ENCODE measurements at regions not wholly inside any gene's neighbourhood (a gene's known extent, or its start where the extent isn't known, plus 50 kb on each side); places are given as distances from the start of the nearest gene placed in this dataset.

- no peak for DNase-seq (ENCODE audit: low read depth in 6 of 9, low spot score in 9 of 9)
- no peaks in the 10 kb centered on the region for H3K27me3 ChIP-seq (ENCODE audit: control insufficient read depth in 2 of 2, insufficient read depth in 1 of 2, low read length in 1 of 2)
- 98% methylated on average over 2 of the region's 2 CpGs for WGBS
- H3K4me1 ChIP-seq (ENCODE audit: control insufficient read depth in 2 of 2, insufficient read depth in 2 of 2, low read length in 2 of 2), result no peaks in the 10 kb centered on the region
- H3K9me3 ChIP-seq (ENCODE audit: control insufficient read depth in 2 of 2, insufficient read depth in 1 of 2, low read length in 1 of 2), result no peaks in the 10 kb centered on the region
- H3K4me3 ChIP-seq (ENCODE audit: low read length in 2 of 2), result no peak overlapping the region
- no peak overlapping the region for H3K27ac ChIP-seq (ENCODE audit: low read depth in 1 of 2, low read length in 1 of 2)
- H3K36me3 ChIP-seq (ENCODE audit: control insufficient read depth in 2 of 2, insufficient read depth in 2 of 2, low read length in 1 of 2), result no peaks in the 10 kb centered on the region
Measured at GRCh38 chr2:64392529-64392928, 61.4 kb upstream of the LGALSL start.

DNA sequence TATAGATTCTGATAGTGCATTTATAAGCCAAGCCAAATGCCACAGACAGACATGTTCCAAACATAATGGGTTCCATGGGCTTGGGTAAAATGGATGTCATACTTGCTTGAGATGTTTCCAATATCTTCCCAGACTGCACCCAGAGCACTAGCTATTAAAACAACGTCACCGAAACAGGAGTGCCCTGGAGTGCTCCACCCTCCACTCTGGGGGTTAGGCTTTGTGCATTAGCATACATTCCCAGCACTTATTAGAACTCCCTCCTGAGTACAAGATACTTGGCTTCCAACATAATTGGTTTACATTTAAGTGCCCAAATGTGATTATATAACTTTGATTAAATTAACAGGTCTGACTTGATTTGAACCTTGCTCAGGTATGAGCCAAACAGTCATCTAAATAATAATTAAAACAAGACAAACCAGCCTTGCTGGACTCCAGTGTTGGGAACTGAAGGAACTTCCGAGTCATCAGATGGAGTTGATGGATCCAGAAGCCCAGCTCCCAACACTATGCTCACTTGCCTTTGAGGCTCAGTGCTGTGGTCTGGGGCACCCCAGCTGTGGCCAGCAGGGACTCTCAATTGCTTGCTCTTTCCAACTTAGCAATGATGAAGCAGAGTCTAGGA lies 60.5 kb upstream of the LGALSL start:
- no peaks in the 10 kb centered on the region for H3K27me3 ChIP-seq (ENCODE audit: control insufficient read depth in 2 of 2, insufficient read depth in 1 of 2, low read length in 1 of 2)
- no peak overlapping the region for H3K4me3 ChIP-seq (ENCODE audit: low read length in 2 of 2)
- over 99% methylated on average over 3 of the region's 3 CpGs for whole genome bisulfite sequencing
- no peak for DNase-seq (ENCODE audit: low read depth in 6 of 9, low spot score in 9 of 9)
- no peaks in the 10 kb centered on the region for H3K9me3 ChIP-seq (ENCODE audit: control insufficient read depth in 2 of 2, insufficient read depth in 1 of 2, low read length in 1 of 2)
- H3K36me3 ChIP-seq (ENCODE audit: control insufficient read depth in 2 of 2, insufficient read depth in 2 of 2, low read length in 1 of 2), result no peaks in the 10 kb centered on the region
- H3K4me1 ChIP-seq (ENCODE audit: control insufficient read depth in 2 of 2, insufficient read depth in 2 of 2, low read length in 2 of 2), result no peaks in the 10 kb centered on the region
- H3K27ac ChIP-seq (ENCODE audit: low read depth in 1 of 2, low read length in 1 of 2), result no peak overlapping the region

DNA sequence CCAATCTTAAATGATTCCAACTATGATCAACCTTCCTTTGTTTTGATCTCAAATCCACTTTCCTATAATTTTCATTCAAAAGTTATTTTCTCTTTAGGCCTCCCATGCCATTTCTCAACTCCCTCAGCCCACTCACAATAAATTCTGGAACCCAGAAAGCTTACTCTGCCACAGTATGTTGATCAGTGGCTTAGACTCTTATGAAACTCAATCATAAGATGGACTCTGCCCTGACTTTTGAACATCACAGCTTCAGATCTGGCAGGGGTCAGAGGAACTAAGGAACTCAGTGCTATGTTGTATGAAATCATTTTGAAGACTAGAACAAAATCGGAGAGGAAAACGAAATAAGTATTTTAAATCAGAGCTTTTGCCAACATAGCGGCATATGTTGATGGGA lies 59.8 kb upstream of the LGALSL start:
- DNase-seq (ENCODE audit: low read depth in 6 of 9, low spot score in 9 of 9), result no peak
- Histone ChIP-seq H3K27me3 (ENCODE audit: control insufficient read depth in 2 of 2, insufficient read depth in 1 of 2, low read length in 1 of 2) (no peaks in the 10 kb centered on the region), H3K9me3 (ENCODE audit: control insufficient read depth in 2 of 2, insufficient read depth in 1 of 2, low read length in 1 of 2) (no peaks in the 10 kb centered on the region), H3K27ac (ENCODE audit: low read depth in 1 of 2, low read length in 1 of 2) (no peak overlapping the region), H3K36me3 (ENCODE audit: control insufficient read depth in 2 of 2, insufficient read depth in 2 of 2, low read length in 1 of 2) (no peaks in the 10 kb centered on the region), H3K4me1 (ENCODE audit: control insufficient read depth in 2 of 2, insufficient read depth in 2 of 2, low read length in 2 of 2) (no peaks in the 10 kb centered on the region), H3K4me3 (ENCODE audit: low read length in 2 of 2) (no peak overlapping the region)
- 97% methylated on average over 3 of the region's 3 CpGs for WGBS

GRCh38 chr2:64396001-64396400 lies 58.0 kb upstream of the LGALSL start:
- Histone ChIP-seq H3K27ac (ENCODE audit: low read depth in 1 of 2, low read length in 1 of 2) (no peak overlapping the region), H3K27me3 (ENCODE audit: control insufficient read depth in 2 of 2, insufficient read depth in 1 of 2, low read length in 1 of 2) (no peaks in the 10 kb centered on the region), H3K36me3 (ENCODE audit: control insufficient read depth in 2 of 2, insufficient read depth in 2 of 2, low read length in 1 of 2) (no peaks in the 10 kb centered on the region), H3K4me1 (ENCODE audit: control insufficient read depth in 2 of 2, insufficient read depth in 2 of 2, low read length in 2 of 2) (peaks cover 0 to under 1% of the 10 kb centered on the region in 2 donors), H3K4me3 (ENCODE audit: low read length in 2 of 2) (no peak overlapping the region), H3K9me3 (ENCODE audit: control insufficient read depth in 2 of 2, insufficient read depth in 1 of 2, low read length in 1 of 2) (no peaks in the 10 kb centered on the region)
- no peak for DNase-seq (ENCODE audit: low read depth in 6 of 9, low spot score in 9 of 9)
- 89% methylated on average over 5 of the region's 5 CpGs for WGBS

- Histone ChIP-seq H3K36me3 (ENCODE audit: control insufficient read depth in 2 of 2, insufficient read depth in 2 of 2, low read length in 1 of 2) (no peaks in the 10 kb centered on the region), H3K27me3 (ENCODE audit: control insufficient read depth in 2 of 2, insufficient read depth in 1 of 2, low read length in 1 of 2) (no peaks in the 10 kb centered on the region), H3K4me3 (ENCODE audit: low read length in 2 of 2) (no peak overlapping the region), H3K27ac (ENCODE audit: low read depth in 1 of 2, low read length in 1 of 2) (no peak overlapping the region), H3K4me1 (ENCODE audit: control insufficient read depth in 2 of 2, insufficient read depth in 2 of 2, low read length in 2 of 2) (peaks cover 0 to 6% of the 10 kb centered on the region in 2 donors), H3K9me3 (ENCODE audit: control insufficient read depth in 2 of 2, insufficient read depth in 1 of 2, low read length in 1 of 2) (no peaks in the 10 kb centered on the region)
- DNase-seq (ENCODE audit: low read depth in 6 of 9, low spot score in 9 of 9), result no peak
- WGBS, result 100% methylated on average over 2 of the region's 2 CpGs
Measured at GRCh38 chr2:64396551-64396950, 57.4 kb upstream of the LGALSL start.

- H3K27me3 ChIP-seq (ENCODE audit: control insufficient read depth in 2 of 2, insufficient read depth in 1 of 2, low read length in 1 of 2), result no peaks in the 10 kb centered on the region
- H3K27ac ChIP-seq (ENCODE audit: low read depth in 1 of 2, low read length in 1 of 2), result no peak overlapping the region
- no peaks in the 10 kb centered on the region for H3K9me3 ChIP-seq (ENCODE audit: control insufficient read depth in 2 of 2, insufficient read depth in 1 of 2, low read length in 1 of 2)
- peaks cover 0 to 8% of the 10 kb centered on the region in 2 donors for H3K4me1 ChIP-seq (ENCODE audit: control insufficient read depth in 2 of 2, insufficient read depth in 2 of 2, low read length in 2 of 2)
- H3K36me3 ChIP-seq (ENCODE audit: control insufficient read depth in 2 of 2, insufficient read depth in 2 of 2, low read length in 1 of 2), result no peaks in the 10 kb centered on the region
- DNase-seq (ENCODE audit: low read depth in 6 of 9, low spot score in 9 of 9), result no peak
- H3K4me3 ChIP-seq (ENCODE audit: low read length in 2 of 2), result no peak overlapping the region
Measured at GRCh38 chr2:64398516-64399129, 55.3 kb upstream of the LGALSL start.

DNA sequence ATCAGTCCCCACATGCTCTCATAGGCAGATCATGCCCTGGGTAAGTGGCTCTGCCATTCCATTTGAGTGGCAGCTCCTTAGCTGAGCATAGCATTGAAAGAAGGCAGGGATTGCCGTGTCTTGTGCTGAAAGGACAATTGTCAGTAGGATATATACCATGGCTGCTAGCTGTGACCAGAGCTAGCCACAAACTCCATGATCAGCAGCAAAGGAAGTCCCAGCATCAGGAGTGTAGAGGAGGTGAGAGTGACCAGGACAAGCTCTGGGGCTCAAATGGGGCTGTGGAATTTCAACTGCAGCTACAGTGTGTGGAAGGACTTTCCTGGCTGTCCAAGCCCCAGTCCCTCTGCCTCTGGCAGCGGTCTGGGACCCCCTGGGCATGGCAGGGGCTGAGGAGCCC lies 54.4 kb upstream of the LGALSL start:
- H3K9me3 ChIP-seq (ENCODE audit: control insufficient read depth in 2 of 2, insufficient read depth in 1 of 2, low read length in 1 of 2), result no peaks in the 10 kb centered on the region
- no peak overlapping the region for H3K27ac ChIP-seq (ENCODE audit: low read depth in 1 of 2, low read length in 1 of 2)
- no peak for DNase-seq (ENCODE audit: low read depth in 6 of 9, low spot score in 9 of 9)
- H3K4me1 ChIP-seq (ENCODE audit: control insufficient read depth in 2 of 2, insufficient read depth in 2 of 2, low read length in 2 of 2), result peaks cover 0 to 15% of the 10 kb centered on the region in 2 donors
- WGBS, result 96% methylated on average over 2 of the region's 2 CpGs
- H3K4me3 ChIP-seq (ENCODE audit: low read length in 2 of 2), result no peak overlapping the region
- no peaks in the 10 kb centered on the region for H3K36me3 ChIP-seq (ENCODE audit: control insufficient read depth in 2 of 2, insufficient read depth in 2 of 2, low read length in 1 of 2)
- H3K27me3 ChIP-seq (ENCODE audit: control insufficient read depth in 2 of 2, insufficient read depth in 1 of 2, low read length in 1 of 2), result no peaks in the 10 kb centered on the region

DNA sequence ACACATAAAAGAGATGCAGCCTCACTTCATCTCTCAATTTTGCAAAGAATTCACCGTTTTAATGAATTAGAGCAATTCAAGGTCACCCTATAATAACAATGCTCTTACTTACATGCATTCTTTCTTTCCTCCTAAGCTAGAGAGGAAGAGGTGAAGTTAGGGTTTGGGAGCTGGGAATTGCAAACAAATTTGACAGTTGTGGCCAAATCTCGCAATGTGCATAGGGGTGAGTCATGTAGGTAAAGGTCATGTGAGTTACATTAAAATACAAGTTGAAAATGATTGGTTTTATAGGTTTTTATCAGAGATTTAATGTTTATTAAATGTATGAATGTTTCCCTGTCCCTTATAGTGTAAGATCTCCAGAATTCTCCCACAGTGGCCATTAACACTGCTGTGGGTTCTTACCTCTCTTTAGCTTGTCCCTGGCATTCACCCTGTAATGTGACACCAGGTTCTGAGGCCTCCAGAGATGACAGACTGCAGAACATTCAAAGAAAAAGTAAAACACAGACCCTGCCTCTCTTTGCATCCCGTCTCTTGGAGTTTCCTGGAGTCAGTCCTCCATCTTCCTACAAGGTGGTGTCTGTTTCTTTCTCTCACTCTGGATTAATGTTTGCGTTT lies 53.7 kb upstream of the LGALSL start:
- Histone ChIP-seq H3K36me3 (ENCODE audit: control insufficient read depth in 2 of 2, insufficient read depth in 2 of 2, low read length in 1 of 2) (no peaks in the 10 kb centered on the region), H3K4me3 (ENCODE audit: low read length in 2 of 2) (no peak overlapping the region), H3K9me3 (ENCODE audit: control insufficient read depth in 2 of 2, insufficient read depth in 1 of 2, low read length in 1 of 2) (no peaks in the 10 kb centered on the region), H3K4me1 (ENCODE audit: control insufficient read depth in 2 of 2, insufficient read depth in 2 of 2, low read length in 2 of 2) (peaks cover 0 to 15% of the 10 kb centered on the region in 2 donors), H3K27ac (ENCODE audit: low read depth in 1 of 2, low read length in 1 of 2) (no peak overlapping the region), H3K27me3 (ENCODE audit: control insufficient read depth in 2 of 2, insufficient read depth in 1 of 2, low read length in 1 of 2) (no peaks in the 10 kb centered on the region)
- no peak for DNase-seq (ENCODE audit: low read depth in 6 of 9, low spot score in 9 of 9)
- 97% methylated on average over 4 of the region's 4 CpGs for WGBS

GRCh38 chr2:64400733-64401528 lies 53.0 kb upstream of the LGALSL start:
- Histone ChIP-seq H3K27me3 (ENCODE audit: control insufficient read depth in 2 of 2, insufficient read depth in 1 of 2, low read length in 1 of 2) (no peaks in the 10 kb centered on the region), H3K36me3 (ENCODE audit: control insufficient read depth in 2 of 2, insufficient read depth in 2 of 2, low read length in 1 of 2) (no peaks in the 10 kb centered on the region), H3K9me3 (ENCODE audit: control insufficient read depth in 2 of 2, insufficient read depth in 1 of 2, low read length in 1 of 2) (no peaks in the 10 kb centered on the region), H3K27ac (ENCODE audit: low read depth in 1 of 2, low read length in 1 of 2) (no peak overlapping the region), H3K4me3 (ENCODE audit: low read length in 2 of 2) (no peak overlapping the region), H3K4me1 (ENCODE audit: control insufficient read depth in 2 of 2, insufficient read depth in 2 of 2, low read length in 2 of 2) (peaks cover 0 to 15% of the 10 kb centered on the region in 2 donors)
- WGBS, result 94% methylated on average over 8 of the region's 8 CpGs
- DNase-seq (ENCODE audit: low read depth in 6 of 9, low spot score in 9 of 9), result no peak
